ENCODE measurements at regions not wholly inside any gene's neighbourhood (a gene's known extent, or its start where the extent isn't known, plus 50 kb on each side); places are given as distances from the start of the nearest gene placed in this dataset.

DNA sequence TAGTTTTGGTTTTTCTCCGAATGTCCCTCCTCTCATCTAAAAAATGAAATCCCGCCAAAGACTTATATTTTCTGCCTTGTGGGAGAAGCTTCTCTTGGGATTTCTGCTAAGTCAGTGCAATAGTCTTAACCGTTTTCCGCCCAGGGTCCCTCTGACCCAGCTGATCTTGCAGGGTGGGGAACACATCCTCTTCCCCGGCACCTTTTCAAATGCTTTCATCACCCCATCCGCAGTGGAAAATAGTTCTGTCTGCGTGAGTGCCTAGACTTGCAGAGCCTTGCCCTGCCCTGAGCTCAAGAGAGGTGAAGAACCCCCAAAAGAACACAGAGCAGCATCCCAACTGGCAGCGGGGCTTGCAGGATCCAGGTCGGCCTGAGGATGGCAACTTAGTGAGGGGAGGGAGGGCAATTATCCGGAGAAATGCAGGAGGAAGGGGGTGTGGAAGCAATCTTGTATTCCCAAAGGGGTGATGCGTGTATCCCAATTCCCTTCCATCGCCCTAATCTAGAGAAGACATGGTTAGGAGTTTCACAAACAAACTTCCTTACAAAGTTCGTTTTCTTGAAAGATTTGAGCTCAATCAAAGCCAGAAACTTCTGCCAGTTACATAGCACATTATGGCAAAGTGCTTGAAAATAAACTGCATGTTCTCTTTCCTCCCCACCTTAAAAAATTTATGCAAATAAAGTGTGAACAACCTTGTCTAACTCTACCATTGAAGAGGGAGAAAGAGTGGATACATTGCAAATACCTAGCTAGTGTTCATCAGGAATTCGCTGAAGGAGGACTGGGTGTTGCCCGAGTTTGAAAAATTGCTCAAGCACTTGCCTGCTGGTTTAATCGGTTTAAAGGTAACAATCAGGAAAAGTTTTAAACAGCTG is 79.9 kb downstream of the NR2F2 start:
- H3K4me3 ChIP-seq (ENCODE audit: low read depth, low read length), result no peak overlapping the region
- TF ChIP-seq, protein P1, sequence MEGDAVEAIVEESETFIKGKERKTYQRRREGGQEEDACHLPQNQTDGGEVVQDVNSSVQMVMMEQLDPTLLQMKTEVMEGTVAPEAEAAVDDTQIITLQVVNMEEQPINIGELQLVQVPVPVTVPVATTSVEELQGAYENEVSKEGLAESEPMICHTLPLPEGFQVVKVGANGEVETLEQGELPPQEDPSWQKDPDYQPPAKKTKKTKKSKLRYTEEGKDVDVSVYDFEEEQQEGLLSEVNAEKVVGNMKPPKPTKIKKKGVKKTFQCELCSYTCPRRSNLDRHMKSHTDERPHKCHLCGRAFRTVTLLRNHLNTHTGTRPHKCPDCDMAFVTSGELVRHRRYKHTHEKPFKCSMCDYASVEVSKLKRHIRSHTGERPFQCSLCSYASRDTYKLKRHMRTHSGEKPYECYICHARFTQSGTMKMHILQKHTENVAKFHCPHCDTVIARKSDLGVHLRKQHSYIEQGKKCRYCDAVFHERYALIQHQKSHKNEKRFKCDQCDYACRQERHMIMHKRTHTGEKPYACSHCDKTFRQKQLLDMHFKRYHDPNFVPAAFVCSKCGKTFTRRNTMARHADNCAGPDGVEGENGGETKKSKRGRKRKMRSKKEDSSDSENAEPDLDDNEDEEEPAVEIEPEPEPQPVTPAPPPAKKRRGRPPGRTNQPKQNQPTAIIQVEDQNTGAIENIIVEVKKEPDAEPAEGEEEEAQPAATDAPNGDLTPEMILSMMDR (IDR thresholded peaks at IDR 0.05; ENCODE audit: borderline replicate concordance, insufficient read depth, low read depth, low read length), result no peak

DNA sequence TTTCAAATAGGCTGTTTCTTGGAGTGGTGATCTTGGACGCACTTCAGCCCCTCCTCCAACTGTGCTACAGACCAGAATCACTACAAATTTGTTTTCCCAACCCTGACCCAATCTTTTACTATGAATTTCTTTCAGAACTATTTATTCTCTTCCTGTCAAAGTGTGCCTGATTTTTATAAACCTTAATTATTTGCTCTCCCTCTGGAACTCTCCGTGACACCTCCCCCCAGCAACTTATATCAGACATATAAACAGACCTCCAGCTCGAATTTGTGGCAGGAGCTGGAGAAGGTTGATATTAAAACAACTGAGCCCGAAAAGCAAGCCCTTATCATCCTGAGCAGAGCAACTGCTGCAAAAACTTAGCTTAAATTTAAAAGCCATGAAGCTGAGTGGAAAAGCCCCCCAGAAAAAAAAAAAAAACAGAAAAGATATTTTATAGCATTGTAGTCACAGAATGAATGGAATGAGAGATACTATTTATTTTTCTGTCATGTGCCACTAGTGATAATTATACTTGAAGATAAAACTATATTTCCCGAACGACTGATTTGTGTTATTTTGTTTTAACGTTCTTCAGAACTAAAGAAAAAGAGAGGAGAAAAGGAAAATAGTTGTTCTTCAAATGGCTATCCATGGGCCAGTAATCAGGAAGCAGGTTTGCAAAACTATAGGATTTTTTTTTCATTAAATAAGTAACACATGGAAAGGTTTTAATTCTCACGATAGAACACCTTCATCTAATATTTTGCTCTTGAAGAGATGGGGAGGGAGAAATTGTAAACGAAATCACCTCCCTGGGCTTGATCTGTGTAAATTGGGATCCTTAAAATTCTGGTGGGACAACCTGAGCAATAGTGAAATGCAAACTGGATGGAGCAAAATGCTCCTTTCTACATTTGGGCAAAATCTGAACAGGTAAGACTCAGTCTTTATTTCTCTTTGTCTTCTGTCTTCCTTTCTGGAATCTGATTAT is 80.8 kb downstream of the NR2F2 start:
- H3K4me3 ChIP-seq (ENCODE audit: low read depth, low read length), result no peak overlapping the region
- TF ChIP-seq, protein P1 (IDR thresholded peaks at IDR 0.05; ENCODE audit: borderline replicate concordance, insufficient read depth, low read depth, low read length), result no peak

DNA sequence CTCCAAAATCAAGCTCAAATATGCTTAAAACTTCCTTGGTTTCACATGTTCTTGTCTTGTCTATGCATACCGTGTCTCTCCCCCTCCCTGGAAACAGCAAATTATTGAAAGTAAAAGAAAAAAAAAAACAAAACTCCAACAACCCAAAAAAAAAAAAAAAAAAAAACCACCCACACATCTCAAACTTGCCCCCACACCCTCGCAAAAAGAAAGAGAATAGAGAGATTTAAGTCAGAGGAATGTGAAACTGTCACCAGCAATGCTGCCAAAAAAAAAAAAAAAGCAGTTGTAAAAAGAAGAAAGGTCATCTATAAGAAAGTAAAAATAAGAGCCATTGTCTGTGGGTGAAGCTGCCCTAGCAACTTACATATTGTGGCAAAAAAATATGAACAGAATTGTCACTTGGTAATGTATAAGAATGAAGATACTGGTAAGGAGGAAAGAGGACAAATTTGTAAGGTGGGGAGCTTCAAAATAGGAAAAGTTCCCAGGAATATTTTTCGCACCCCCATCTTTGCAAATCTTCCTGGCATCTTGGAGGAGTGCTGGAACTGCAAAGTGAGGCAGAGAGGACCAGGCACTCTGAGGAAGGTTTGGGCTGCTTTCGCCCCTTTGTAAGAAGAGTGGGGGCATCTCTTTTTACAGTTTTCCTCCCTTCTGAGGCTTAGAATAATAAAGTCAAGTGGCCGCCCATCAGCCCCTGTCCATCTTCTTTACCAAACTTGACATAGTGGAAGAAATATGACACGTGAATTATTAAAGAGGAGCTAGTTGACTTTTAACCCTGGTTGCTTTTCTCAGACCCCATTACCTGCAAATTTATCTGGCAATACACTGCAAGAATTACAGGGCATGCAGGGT is 81.8 kb downstream of the NR2F2 start:
- TF ChIP-seq, protein P1 (IDR thresholded peaks at IDR 0.05; ENCODE audit: borderline replicate concordance, insufficient read depth, low read depth, low read length), result no peak
- H3K4me3 ChIP-seq (ENCODE audit: low read depth, low read length), result no peak overlapping the region

DNA sequence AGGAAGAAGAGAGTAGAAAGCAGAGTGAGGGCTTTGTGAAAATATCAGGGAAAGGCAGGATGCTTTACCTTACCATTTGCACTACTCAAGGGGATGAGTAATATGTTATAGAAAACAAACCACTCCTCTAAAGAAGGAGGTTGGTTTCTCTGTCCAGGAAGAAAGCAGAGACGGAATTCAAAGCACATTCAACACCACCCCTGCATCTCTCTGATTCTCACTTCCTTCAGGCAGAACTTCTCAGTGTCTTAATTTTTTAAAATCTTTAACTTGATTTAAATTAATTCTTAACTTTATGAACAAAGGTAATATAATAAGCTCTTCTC is 82.4 kb downstream of the NR2F2 start:
- no peak overlapping the region for H3K4me3 ChIP-seq (ENCODE audit: low read depth, low read length)
- TF ChIP-seq, protein P1 (IDR thresholded peaks at IDR 0.05; ENCODE audit: borderline replicate concordance, insufficient read depth, low read depth, low read length), result no peak

DNA sequence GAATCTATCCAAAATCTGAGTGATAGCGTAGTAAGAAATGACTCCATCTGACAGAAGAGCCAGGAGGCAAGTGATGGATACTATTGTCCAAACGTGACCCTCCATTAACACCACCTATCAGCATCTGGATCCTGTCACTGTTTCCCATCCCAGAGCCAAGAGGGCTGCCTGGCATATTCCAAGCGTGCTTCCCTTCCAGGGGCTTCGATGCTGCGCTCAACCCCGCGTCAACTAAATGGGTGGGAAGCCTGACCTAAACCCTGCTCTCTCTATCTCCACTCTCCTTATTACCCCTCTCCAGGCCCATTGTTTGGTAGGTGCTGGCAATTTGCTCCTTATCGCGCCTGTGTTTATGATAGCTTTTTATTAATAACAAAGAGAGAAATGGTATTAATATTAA is 83.2 kb downstream of the NR2F2 start:
- no peak overlapping the region for H3K4me3 ChIP-seq (ENCODE audit: low read depth, low read length)
- TF ChIP-seq, protein P1 (IDR thresholded peaks at IDR 0.05; ENCODE audit: borderline replicate concordance, insufficient read depth, low read depth, low read length), result no peak

DNA sequence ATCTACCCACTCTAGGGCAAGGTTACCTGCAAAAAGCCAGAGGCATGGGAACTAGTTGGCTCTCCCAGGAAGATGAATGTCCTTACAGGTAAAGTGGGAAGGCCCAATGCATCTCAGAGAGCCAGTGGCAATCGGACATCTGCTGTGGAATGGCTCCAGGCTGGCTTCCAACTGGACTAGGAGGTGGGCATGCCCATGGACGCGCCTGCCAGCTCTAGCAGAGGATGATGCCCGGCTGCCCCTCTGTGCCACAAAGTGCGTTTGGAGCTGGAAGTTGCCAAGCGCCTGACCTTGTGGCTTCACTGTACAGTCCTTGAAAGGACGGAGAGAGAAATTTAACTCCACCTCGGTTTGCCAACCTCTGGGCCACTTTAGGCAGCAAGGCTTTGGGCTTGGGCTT is 84.4 kb downstream of the NR2F2 start:
- no peak overlapping the region for H3K4me3 ChIP-seq (ENCODE audit: low read depth, low read length)
- TF ChIP-seq, protein P1 (IDR thresholded peaks at IDR 0.05; ENCODE audit: borderline replicate concordance, insufficient read depth, low read depth, low read length), result no peak
